NCI-H2227 treated with DMSO at 0.1 percent for 48 hours (cell line): ENCODE measurements at regions not wholly inside any gene's neighbourhood (a gene's known extent, or its start where the extent isn't known, plus 50 kb on each side); places are given as distances from the start of the nearest gene placed in this dataset.

Source experiments
- DNase-seq: peaks from one replicate; lab custom pipeline; 2025; lab: John Stamatoyannopoulos, UW

GRCh38 chr3:30553641-30554316 is 52.6 kb upstream of the TGFBR2 start:
- no peak for DNase-seq

- no peak for DNase-seq
Observed at GRCh38 chr3:30554317-30554690, 52.1 kb upstream of the TGFBR2 start.

GRCh38 chr3:30555968-30556367 is 50.4 kb upstream of the TGFBR2 start:
- no peak for DNase-seq
